H1 (cell line): ENCODE measurements at regions not wholly inside any gene's neighbourhood (a gene's known extent, or its start where the extent isn't known, plus 50 kb on each side); places are given as distances from the start of the nearest gene placed in this dataset.

ENCODE experiments used
- CTCF ChIA-PET: fragments of 300-600 bp; sonication (Branson Sonifier 250); formaldehyde crosslinking; loops from one replicate; lab custom pipeline; 2021; ENCODE audit not compliant: partially characterized antibody; lab: Charles Lee
- POLR2A ChIA-PET: fragments of 300-600 bp; sonication (Branson Sonifier 250); formaldehyde crosslinking; loops from one replicate; lab custom pipeline; 2021; ENCODE audit warnings: inconsistent platforms; ENCODE audit not compliant: partially characterized antibody; lab: Charles Lee
- DNase-seq, 2 experiments: peaks; one replicate each; pipeline versions ENCODE4 v3.0.0 to v3.0.0-alpha.2; 2010 to 2022; ENCODE audit warnings: low spot score in 2 of 2, low read depth in 1 of 2, mixed read lengths in 1 of 2
- FAIRE-seq: peaks from 2 replicates; lab custom pipeline; 2011; peaks lifted over from hg19 to GRCh38; lab: Jason Lieb, UNC
- H2AFZ ChIP-seq: 2 replicates; pipeline ENCODE4 v1.8.1; 2012; ENCODE audit warnings: low read length, inconsistent platforms
- H2AK5ac ChIP-seq: 2 replicates; pipeline ENCODE4 v1.6.1; 2013; ENCODE audit warnings: low read depth, low read length
- H2BK120ac ChIP-seq: replicated peaks from 2 replicates; pipeline ENCODE3; 2013; ENCODE audit warnings: low read depth, low read length, inconsistent platforms
- H2BK12ac ChIP-seq: 2 replicates; pipeline ENCODE4 v1.6.1; 2013; ENCODE audit warnings: low read depth, low read length
- H2BK15ac ChIP-seq: 2 replicates; pipeline ENCODE4 v1.6.1; 2013; ENCODE audit warnings: low read length
- H2BK20ac ChIP-seq: 2 replicates; pipeline ENCODE4 v1.6.1; 2013; ENCODE audit warnings: low read length
- H2BK5ac ChIP-seq: 2 replicates; pipeline ENCODE4 v1.6.1; 2013; ENCODE audit warnings: low read depth, low read length
- H3K14ac ChIP-seq: 2 replicates; pipeline ENCODE4 v1.6.1; 2013; ENCODE audit warnings: inconsistent platforms; ENCODE audit not compliant: insufficient read length
- H3K18ac ChIP-seq: 2 replicates; pipeline ENCODE4 v1.6.1; 2013; ENCODE audit warnings: low read length; ENCODE audit errors: extremely low read depth
- H3K23ac ChIP-seq: 2 replicates; pipeline ENCODE4 v1.6.1; 2013; ENCODE audit warnings: inconsistent platforms; ENCODE audit not compliant: insufficient read length
- H3K23me2 ChIP-seq: 2 replicates; pipeline ENCODE4 v1.6.1; 2013; ENCODE audit warnings: low read depth, low read length
- H3K27ac ChIP-seq: 2 replicates; pipeline ENCODE4 v1.6.1; 2011; ENCODE audit warnings: low read depth, low read length, inconsistent platforms
- H3K27me3 ChIP-seq, 4 experiments: replicated peaks in 1 of 4; 1 replicate in 1 of 4; 2 replicates in 3 of 4; pipeline versions ENCODE4 v1.6.1 to v1.8.1; 2011 to 2013; ENCODE audit warnings: low read length in 3 of 4, mild to moderate bottlenecking in 3 of 4, inconsistent platforms in 2 of 4, mixed read lengths in 2 of 4, moderate library complexity in 1 of 4; ENCODE audit not compliant: control insufficient read depth in 3 of 4, insufficient read depth in 3 of 4; ENCODE audit errors: extremely low read depth in 1 of 4
- H3K36me3 ChIP-seq, 4 experiments: 2 replicates each; pipeline versions ENCODE4 v1.6.1 to v1.8.1; 2011 to 2013; ENCODE audit warnings: mild to moderate bottlenecking in 4 of 4, low read length in 3 of 4, moderate library complexity in 2 of 4, control low read depth in 1 of 4, inconsistent platforms in 1 of 4; ENCODE audit not compliant: insufficient read depth in 4 of 4, control insufficient read depth in 2 of 4
- H3K4ac ChIP-seq: replicated peaks from 2 replicates; pipeline ENCODE3; 2013; ENCODE audit warnings: low read length, low read depth, mixed read lengths, inconsistent platforms; ENCODE audit not compliant: insufficient read length
- H3K4me1 ChIP-seq, 4 experiments: replicated peaks in 1 of 4; 1 replicate in 1 of 4; 2 replicates in 3 of 4; pipeline versions ENCODE4 v1.6.1 to v1.8.1; 2011 to 2013; ENCODE audit warnings: low read length in 3 of 4, inconsistent platforms in 2 of 4, mixed read lengths in 1 of 4; ENCODE audit not compliant: insufficient read depth in 4 of 4, control insufficient read depth in 3 of 4
- H3K4me2 ChIP-seq, 2 experiments: 2 replicates each; pipeline versions ENCODE4 v1.6.1 to v1.8.1; 2011 to 2013; ENCODE audit warnings: low read depth in 2 of 2, low read length in 2 of 2, control low read depth in 1 of 2, inconsistent platforms in 1 of 2, mild to moderate bottlenecking in 1 of 2; ENCODE audit not compliant: insufficient read depth in 1 of 2
- H3K4me3 ChIP-seq, 4 experiments: fragments of 200-600, 300-600 bp in 1 of 4; sonication (generic), shearing (Covaris generic), sonication (Bioruptor Twin) in 1 of 4; 2 replicates each; pipeline versions ENCODE4 v1.5.1 to v1.8.1; 2011 to 2016; ENCODE audit warnings: low read length in 4 of 4, low read depth in 3 of 4, control low read depth in 2 of 4, inconsistent platforms in 2 of 4, mild to moderate bottlenecking in 2 of 4, mixed read lengths in 1 of 4, moderate library complexity in 1 of 4; ENCODE audit not compliant: insufficient read depth in 2 of 4; ENCODE audit errors: extremely low read depth in 1 of 4
- H3K56ac ChIP-seq: replicated peaks from 2 replicates; pipeline ENCODE3; 2013; ENCODE audit warnings: low read depth, mild to moderate bottlenecking, mixed read lengths, low read length, inconsistent platforms; ENCODE audit not compliant: insufficient read length
- H3K79me1 ChIP-seq: 2 replicates; pipeline ENCODE4 v1.6.1; 2013; ENCODE audit warnings: low read depth, low read length, control low read depth
- H3K79me2 ChIP-seq, 2 experiments: 2 replicates each; pipeline versions ENCODE4 v1.6.1 to v1.8.1; 2012 to 2013; ENCODE audit warnings: low read length in 2 of 2, mild to moderate bottlenecking in 2 of 2, inconsistent platforms in 1 of 2; ENCODE audit not compliant: insufficient read depth in 2 of 2, control insufficient read depth in 1 of 2
- H3K9ac ChIP-seq, 4 experiments: replicated peaks in 1 of 4; 1 replicate in 1 of 4; 2 replicates in 3 of 4; pipeline versions ENCODE4 v1.6.1 to v1.8.1; 2011 to 2013; ENCODE audit warnings: low read depth in 3 of 4, low read length in 3 of 4, control low read depth in 2 of 4, mild to moderate bottlenecking in 2 of 4, moderate library complexity in 2 of 4, inconsistent platforms in 1 of 4; ENCODE audit errors: extremely low read depth in 1 of 4
- H3K9me3 ChIP-seq, 2 experiments: 2 replicates each; pipeline versions ENCODE4 v1.6.1 to v1.8.1; 2012 to 2013; ENCODE audit warnings: mild to moderate bottlenecking in 2 of 2, moderate library complexity in 2 of 2, control low read depth in 1 of 2, inconsistent platforms in 1 of 2, low read depth in 1 of 2, low read length in 1 of 2, mixed read lengths in 1 of 2; ENCODE audit not compliant: insufficient read depth in 2 of 2
- H4K20me1 ChIP-seq, 2 experiments: replicated peaks in 1 of 2; 2 replicates each; pipeline versions ENCODE3 to v1.8.1; 2011 to 2013; ENCODE audit warnings: inconsistent platforms in 2 of 2, low read length in 2 of 2, mild to moderate bottlenecking in 1 of 2; ENCODE audit not compliant: insufficient read depth in 2 of 2, control insufficient read depth in 1 of 2
- H4K5ac ChIP-seq: 2 replicates; pipeline ENCODE4 v1.6.1; 2013; ENCODE audit warnings: low read length, low read depth, mixed read lengths, inconsistent platforms; ENCODE audit not compliant: insufficient read length
- H4K8ac ChIP-seq: 2 replicates; pipeline ENCODE4 v1.8.0; 2013; ENCODE audit warnings: mild to moderate bottlenecking, moderate library complexity, low read length, inconsistent platforms; ENCODE audit not compliant: insufficient read depth; ENCODE audit errors: extremely low read depth
- H4K91ac ChIP-seq: replicated peaks from 2 replicates; pipeline ENCODE3; 2013; ENCODE audit warnings: low read length, mixed read lengths, inconsistent platforms; ENCODE audit not compliant: insufficient read length
- ASH2L ChIP-seq: fragments of 200-600, 300-600 bp; sonication (generic); IDR thresholded peaks from one replicate; pipeline ENCODE4 v1.7.1; 2017; ENCODE audit warnings: low read length
- CBX5 ChIP-seq: fragments of 300-800, 300-1000 bp; sonication (generic); IDR thresholded peaks from 2 replicates; pipeline ENCODE4 v1.7.1; 2016; ENCODE audit warnings: antibody characterized with exemption, low read length, low read depth
- CREB1 ChIP-seq: IDR thresholded peaks from 2 replicates; pipeline ENCODE4 v1.6.1; 2012; ENCODE audit warnings: inconsistent platforms
- EP300 ChIP-seq, 2 experiments: IDR thresholded peaks; 1 replicate in 1 of 2; 2 replicates in 1 of 2; pipeline ENCODE4 v1.6.1; 2011 to 2012; ENCODE audit warnings: low read depth in 2 of 2, low read length in 2 of 2, mild to moderate bottlenecking in 2 of 2, borderline replicate concordance in 1 of 2, inconsistent platforms in 1 of 2, moderate library complexity in 1 of 2
- GABPA ChIP-seq: IDR thresholded peaks from 2 replicates; pipeline ENCODE4 v1.6.1; 2011; ENCODE audit warnings: mild to moderate bottlenecking, low read length, moderate library complexity, borderline replicate concordance; ENCODE audit not compliant: insufficient read depth
- GTF2F1 ChIP-seq: IDR thresholded peaks from 2 replicates; pipeline ENCODE4 v1.6.1; 2012; ENCODE audit warnings: low read depth, low read length, improper control_type of control experiment, borderline replicate concordance
- KDM4A ChIP-seq: IDR thresholded peaks from one replicate; pipeline ENCODE4 v1.7.1; 2012; ENCODE audit warnings: low read depth, mild to moderate bottlenecking, moderate library complexity, low read length, inconsistent platforms; ENCODE audit not compliant: severe bottlenecking
- RBBP5 ChIP-seq: IDR thresholded peaks from 2 replicates; pipeline ENCODE4 v1.7.1; 2012; ENCODE audit warnings: low read depth, mild to moderate bottlenecking, inconsistent platforms, low read length, moderate library complexity, borderline replicate concordance
- SAP30 ChIP-seq: fragments of 300-600 bp; sonication (generic); IDR thresholded peaks from 2 replicates; pipeline ENCODE4 v1.7.1; 2012; ENCODE audit warnings: low read length, moderate library complexity, mild to moderate bottlenecking, inconsistent platforms; ENCODE audit not compliant: insufficient read depth, insufficient replicate concordance
- SIN3A ChIP-seq, 2 experiments: IDR thresholded peaks in 1 of 2; conservative IDR thresholded peaks in 1 of 2; 2 replicates each; pipeline ENCODE4 v1.6.1; 2011 to 2012; ENCODE audit warnings: low read length in 2 of 2, improper control_type of control experiment in 1 of 2, low read depth in 1 of 2, mild to moderate bottlenecking in 1 of 2
- SIX5 ChIP-seq: IDR thresholded peaks from 2 replicates; pipeline ENCODE4 v1.6.1; 2011; ENCODE audit warnings: mild to moderate bottlenecking, low read depth, low read length
- SP2 ChIP-seq: IDR thresholded peaks from 2 replicates; pipeline ENCODE4 v1.6.1; 2012; ENCODE audit warnings: mild to moderate bottlenecking, low read length, inconsistent platforms
- TAF1 ChIP-seq: IDR thresholded peaks from 2 replicates; pipeline ENCODE4 v1.6.1; 2011; ENCODE audit warnings: mild to moderate bottlenecking, low read depth, low read length
- TCF12 ChIP-seq: IDR thresholded peaks from 2 replicates; pipeline ENCODE4 v1.6.1; 2011; ENCODE audit warnings: low read depth, mild to moderate bottlenecking, low read length
- YY1 ChIP-seq: IDR thresholded peaks from 2 replicates; pipeline ENCODE4 v1.6.1; 2011; ENCODE audit warnings: low read depth, mild to moderate bottlenecking, low read length
- TF ChIP-seq, protein P1 (sequence below): IDR thresholded peaks from 2 replicates; pipeline ENCODE4 v1.6.1; 2011; ENCODE audit warnings: low read depth, mild to moderate bottlenecking, low read length; ENCODE audit not compliant: insufficient read depth

DNA sequence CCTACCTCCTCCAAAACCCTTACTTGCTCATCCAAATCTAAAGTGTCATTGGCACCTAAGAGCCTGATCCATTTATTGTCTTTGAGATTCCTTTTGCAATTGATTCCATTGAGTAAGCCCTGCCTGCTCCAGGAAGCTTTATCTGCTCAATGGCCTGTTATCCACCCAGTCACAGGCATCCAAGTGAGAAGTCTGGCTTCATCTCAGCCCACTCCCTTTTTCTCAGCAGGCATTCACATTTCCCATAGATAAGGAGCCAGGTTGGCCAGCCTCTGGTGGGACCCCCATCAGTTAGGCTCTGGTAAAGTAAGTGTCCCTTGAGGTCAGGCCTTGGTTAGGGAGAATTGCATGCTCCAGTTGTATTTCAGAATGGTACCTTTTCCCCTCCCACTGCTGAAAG lies 396.2 kb upstream of the ST6GAL2 start:
- no peaks in the 10 kb centered on the region for H3K27me3 ChIP-seq
- H2BK12ac ChIP-seq, result no peak overlapping the region
- H2AK5ac ChIP-seq, result no peak overlapping the region
- no peak overlapping the region for H3K4me2 ChIP-seq
- DNase-seq (no peak), FAIRE-seq (no peak)
- H2AFZ ChIP-seq, result no peak overlapping the region
- H3K79me2 ChIP-seq, result no peaks in the 10 kb centered on the region
- no peak overlapping the region for H2BK15ac ChIP-seq
- H3K18ac ChIP-seq, result no peak overlapping the region
- no peaks in the 10 kb centered on the region for H4K20me1 ChIP-seq
- peaks cover 2% of the 10 kb centered on the region; the same call in 1 of the 2 replicates for H3K23me2 ChIP-seq
- TF ChIP-seq EP300 (IDR thresholded peaks at IDR 0.05; ENCODE audit: borderline replicate concordance in 1 of 2, low read depth in 2 of 2, low read length in 2 of 2) (no peak), CBX5 (no peak), SIN3A (conservative IDR thresholded peaks at IDR 0.05 in 1 of 2, IDR thresholded peaks at IDR 0.05 in 1 of 2; ENCODE audit: low read depth in 1 of 2, low read length in 2 of 2) (no peak), YY1 (no peak), RBBP5 (no peak), CREB1 (no peak), GABPA (no peak), TAF1 (no peak), TCF12 (no peak), SIX5 (no peak), SP2 (no peak), GTF2F1 (no peak), ASH2L (no peak), KDM4A (no peak), SAP30 (no peak)
- TF ChIP-seq, protein P1, sequence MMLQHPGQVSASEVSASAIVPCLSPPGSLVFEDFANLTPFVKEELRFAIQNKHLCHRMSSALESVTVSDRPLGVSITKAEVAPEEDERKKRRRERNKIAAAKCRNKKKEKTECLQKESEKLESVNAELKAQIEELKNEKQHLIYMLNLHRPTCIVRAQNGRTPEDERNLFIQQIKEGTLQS, result no peak
- no peak overlapping the region for H3K23ac ChIP-seq
- POLR2A ChIA-PET, result no interaction called here
- H4K5ac ChIP-seq, result no peak overlapping the region
- H3K27ac ChIP-seq, result no peak overlapping the region
- H3K4me3 ChIP-seq, result no peak overlapping the region
- H2BK120ac ChIP-seq, result no peak overlapping the region
- no peak overlapping the region for H4K91ac ChIP-seq
- H4K8ac ChIP-seq, result no peak overlapping the region
- no peak overlapping the region for H3K14ac ChIP-seq
- H3K4me1 ChIP-seq, result no peaks in the 10 kb centered on the region
- no peak overlapping the region for H3K9ac ChIP-seq
- no peak overlapping the region for H3K56ac ChIP-seq
- H3K4ac ChIP-seq, result no peak overlapping the region
- H3K36me3 ChIP-seq, result no peaks in the 10 kb centered on the region
- no peak overlapping the region for H2BK20ac ChIP-seq
- no peaks in the 10 kb centered on the region for H3K9me3 ChIP-seq
- H3K79me1 ChIP-seq, result no peaks in the 10 kb centered on the region
- CTCF ChIA-PET, result interaction anchor here (0.6 to 0.7 kb wide), 2 partner anchors 483 to 534 kb away, joined by 3 read pairs; no protein-coding TSS in a partner anchor
- H2BK5ac ChIP-seq, result no peak overlapping the region
